Head of caudate nucleus (tissue), 42 donors: ENCODE measurements at regions not wholly inside any gene's neighbourhood (a gene's known extent, or its start where the extent isn't known, plus 50 kb on each side); places are given as distances from the start of the nearest gene placed in this dataset.
A peak's percentile ranks its signal among the peaks of the same experiment; 100 is the strongest.
"Not testable (repeated sequence)": the region's sequence is repeated elsewhere in the genome, so short reads cannot be mapped to it uniquely, and the experiment has no call there.

ENCODE experiments used
- DNase-seq, 42 donors: peaks; one replicate each; pipeline versions ENCODE4 v3.0.0 to v3.0.0-alpha.2; 2020 to 2021; ENCODE audit warnings: mixed read lengths in 7 of 42
- intact Hi-C: fragments of 100-400 bp; cut with DNase I; formaldehyde crosslinking; loops from one replicate; pipeline ENCODE4 v1.15.0; 2022

GRCh38 chr11:71158936-71159335 is 93.4 kb downstream of the SHANK2 start:
- intact Hi-C loops = no loop called here
- no peak for DNase-seq

- intact Hi-C loops = not testable (repeated sequence)
- peak in 1 of 42 donors; percentile 10 for DNase-seq
Measured at GRCh38 chr11:71157676-71158075, 94.7 kb downstream of the SHANK2 start.

GRCh38 chr11:71156301-71156700 is 96.1 kb downstream of the SHANK2 start:
- intact Hi-C loops = no loop called here
- DNase-seq = peak in 1 of 42 donors; percentile 22

GRCh38 chr11:71155846-71156245 is 96.5 kb downstream of the SHANK2 start:
- DNase-seq = no peak
- intact Hi-C loops = no loop called here

GRCh38 chr11:71154261-71154805 is 98.0 kb downstream of the SHANK2 start:
- peak in 1 of 42 donors; percentile 15 for DNase-seq
- intact Hi-C loops = no loop called here

- peak in 8 of 42 donors; percentile 12 to 52 (median 27) for DNase-seq
- intact Hi-C loops = no loop called here
Measured at GRCh38 chr11:71153005-71153390, 99.4 kb downstream of the SHANK2 start.

- intact Hi-C loops = not testable (repeated sequence)
- peak in 2 of 42 donors; percentile 29 to 31 for DNase-seq
Measured at GRCh38 chr11:71152312-71153004, 99.9 kb downstream of the SHANK2 start.

GRCh38 chr11:71151561-71151960 is 100.8 kb downstream of the SHANK2 start:
- intact Hi-C loops = no loop called here
- no peak for DNase-seq

GRCh38 chr11:71150859-71151258 is 101.5 kb downstream of the SHANK2 start:
- intact Hi-C loops = no loop called here
- peak in 1 of 42 donors; percentile 2 for DNase-seq

GRCh38 chr11:71148716-71149115 is 103.7 kb downstream of the SHANK2 start:
- no peak for DNase-seq
- intact Hi-C loops = no loop called here

- DNase-seq = no peak
- intact Hi-C loops = no loop called here
Measured at GRCh38 chr11:71147331-71147730, 105.0 kb downstream of the SHANK2 start.

- intact Hi-C loops = no loop called here
- peak in 1 of 42 donors; percentile 10 for DNase-seq
Measured at GRCh38 chr11:71146846-71147245, 105.5 kb downstream of the SHANK2 start.

GRCh38 chr11:71145988-71146824 is 106.2 kb downstream of the SHANK2 start:
- DNase-seq = peak in 1 of 42 donors; percentile 32
- intact Hi-C loops = no loop called here

GRCh38 chr11:71145368-71145767 is 107.0 kb downstream of the SHANK2 start:
- intact Hi-C loops = no loop called here
- peak in 1 of 42 donors; percentile 36 for DNase-seq

GRCh38 chr11:71144736-71145135 is 107.6 kb downstream of the SHANK2 start:
- intact Hi-C loops = no loop called here
- peak in 1 of 42 donors; percentile 26 for DNase-seq

GRCh38 chr11:71144010-71144409 is 108.4 kb downstream of the SHANK2 start:
- DNase-seq = peak in 1 of 42 donors; percentile 34
- intact Hi-C loops = no loop called here

GRCh38 chr11:71140206-71140919 is 112.0 kb downstream of the SHANK2 start:
- peak in 35 of 42 donors; percentile 15 to 69 (median 45) for DNase-seq
- intact Hi-C loops = no loop called here

GRCh38 chr11:71139516-71140205 is 112.7 kb downstream of the SHANK2 start:
- intact Hi-C loops = no loop called here
- peak; percentile 83 to 99 (median 94) for DNase-seq
